Hepatocyte (in vitro differentiated cells): ENCODE measurements at regions not wholly inside any gene's neighbourhood (a gene's known extent, or its start where the extent isn't known, plus 50 kb on each side); places are given as distances from the start of the nearest gene placed in this dataset.

Experiments used
- CTCF ChIP-seq: fragments of 200-600 bp; sonication (generic); IDR thresholded peaks from 2 replicates; pipeline ENCODE4 v1.5.1; 2016; ENCODE audit warnings: antibody characterized with exemption, mild to moderate bottlenecking; ENCODE audit not compliant: poor library complexity
- EZH2 ChIP-seq: fragments of 200-600 bp; sonication (generic); IDR thresholded peaks from 2 replicates; pipeline ENCODE4 v1.6.1; 2016; ENCODE audit warnings: antibody characterized with exemption, mild to moderate bottlenecking, borderline replicate concordance
- EZH2phosphoT487 ChIP-seq: fragments of 200-600 bp; sonication (generic); IDR thresholded peaks from one replicate; pipeline ENCODE4 v1.6.1; 2018; ENCODE audit warnings: antibody characterized with exemption, mild to moderate bottlenecking, low read depth, moderate library complexity; ENCODE audit not compliant: unreplicated experiment, severe bottlenecking

GRCh38 chrX:2628751-2629315 is 62.3 kb upstream of the CD99 start:
- TF ChIP-seq CTCF: no peak
- TF ChIP-seq EZH2: no peak
- TF ChIP-seq EZH2phosphoT487: no peak
